Retinal pigment epithelial cell (primary cell): ENCODE measurements at regions not wholly inside any gene's neighbourhood (a gene's known extent, or its start where the extent isn't known, plus 50 kb on each side); places are given as distances from the start of the nearest gene placed in this dataset.
"Not testable (repeated sequence)": the region's sequence is repeated elsewhere in the genome, so short reads cannot be mapped to it uniquely, and the experiment has no call there.

Source experiments
- DNase-seq: peaks from one replicate; pipeline ENCODE4 v3.0.0-alpha.2; 2010; ENCODE audit warnings: low read depth
- H3K4me3 ChIP-seq: 2 replicates; pipeline ENCODE4 v1.5.1; 2011; ENCODE audit warnings: mild to moderate bottlenecking, low read length, control low read depth, moderate library complexity
- CTCF ChIP-seq: conservative IDR thresholded peaks from 2 replicates; pipeline ENCODE4 v1.5.1; 2011; ENCODE audit warnings: low read depth, low read length, control low read depth, inconsistent platforms

- no peak for TF ChIP-seq CTCF
- no peak for DNase-seq
- no peak overlapping the region for H3K4me3 ChIP-seq
Measured at GRCh38 chr19:28301463-28301862, 911.5 kb downstream of the UQCRFS1 start.

DNA sequence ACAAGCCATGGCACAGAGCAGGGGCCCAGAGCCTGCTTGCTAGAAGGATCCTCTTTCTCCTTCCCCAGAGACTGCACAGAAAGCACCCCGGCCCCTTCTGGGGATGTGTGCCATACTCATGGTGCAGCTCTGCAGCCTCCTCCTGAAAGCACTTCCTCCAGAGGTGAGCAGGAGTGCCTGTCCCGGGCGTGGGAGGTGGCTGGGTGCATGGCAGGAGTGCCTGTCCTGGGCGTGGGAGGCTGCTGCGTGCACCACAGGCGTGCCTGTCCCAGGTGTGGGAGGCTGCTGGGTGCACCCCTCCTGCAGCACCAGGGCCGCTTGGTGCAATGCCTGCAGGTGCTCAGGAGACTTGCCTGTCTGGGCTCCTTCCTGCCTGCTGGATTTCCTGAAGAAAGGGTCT, 913.3 kb downstream of the UQCRFS1 start:
- DNase-seq = no peak
- TF ChIP-seq CTCF = no peak
- no peak overlapping the region for H3K4me3 ChIP-seq

DNA sequence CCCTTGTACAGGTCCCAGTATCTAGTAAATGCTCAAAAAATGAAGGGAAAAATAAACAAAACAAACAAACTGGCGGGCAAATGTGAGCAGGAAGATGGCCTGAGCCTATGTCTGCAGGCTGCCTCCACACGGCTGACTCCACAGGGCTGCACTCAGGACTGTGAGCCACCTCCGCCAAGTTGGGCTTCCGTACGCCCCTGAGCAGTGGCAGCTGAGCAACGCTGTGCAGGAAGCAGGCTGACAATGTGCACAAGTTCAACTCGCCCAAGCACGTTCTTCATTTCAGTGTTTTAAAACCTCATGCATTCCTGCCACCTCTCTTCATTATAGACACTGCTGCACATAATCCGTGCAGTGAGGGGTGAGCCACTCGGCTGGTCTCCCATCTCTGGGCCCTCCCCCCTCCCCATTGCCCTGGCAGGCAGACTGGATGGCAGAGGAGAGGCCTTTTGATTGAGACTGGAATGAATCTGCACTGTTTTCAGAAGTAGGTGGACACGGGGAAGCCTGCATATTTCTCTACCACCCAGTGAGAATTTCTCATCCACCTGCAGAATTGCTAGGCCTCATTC, 915.3 kb downstream of the UQCRFS1 start:
- DNase-seq = no peak
- no peak for TF ChIP-seq CTCF
- no peak overlapping the region for H3K4me3 ChIP-seq

DNA sequence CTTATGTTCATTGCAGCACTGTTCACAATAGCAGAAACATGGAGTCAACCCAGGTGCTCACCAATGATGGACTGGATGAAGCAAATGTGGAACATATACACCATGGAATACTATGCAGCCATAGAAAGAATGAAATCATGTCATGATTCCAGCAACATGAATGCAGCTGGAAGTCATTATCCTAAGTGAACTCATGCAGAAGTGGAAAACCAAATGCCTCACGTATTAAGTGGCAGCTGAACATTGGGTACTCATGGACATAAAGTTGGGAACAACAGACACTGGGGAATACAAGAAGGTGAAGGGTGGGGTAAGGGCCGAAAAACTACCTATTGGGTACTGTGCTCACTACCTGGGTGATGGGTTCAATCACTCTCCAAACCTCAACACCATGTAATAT, 915.9 kb downstream of the UQCRFS1 start:
- no peak for TF ChIP-seq CTCF
- H3K4me3 ChIP-seq = no peak overlapping the region
- DNase-seq = no peak

- no peak for TF ChIP-seq CTCF
- DNase-seq = no peak
- H3K4me3 ChIP-seq = no peak overlapping the region
Measured at GRCh38 chr19:28296506-28296905, 916.4 kb downstream of the UQCRFS1 start.

DNA sequence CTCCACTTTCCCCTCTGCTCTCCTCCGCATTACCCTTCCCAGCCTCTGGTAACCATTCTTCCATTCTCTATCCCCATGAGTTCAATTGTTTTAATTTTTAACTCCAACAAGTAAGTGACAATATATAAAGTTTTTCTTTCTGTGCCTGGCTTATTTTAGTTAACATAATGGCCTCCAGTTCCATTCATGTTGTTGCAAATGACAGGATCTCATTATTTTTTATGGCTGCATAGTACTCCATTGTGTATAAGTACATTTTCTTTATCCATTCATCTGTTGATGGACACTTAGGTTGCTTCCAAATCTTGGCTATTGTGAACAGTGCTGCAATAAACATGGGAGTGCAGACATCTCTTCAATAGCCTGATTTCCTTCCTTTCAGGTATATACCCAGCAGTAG, 918.0 kb downstream of the UQCRFS1 start:
- not testable (repeated sequence) for DNase-seq, H3K4me3 ChIP-seq

DNA sequence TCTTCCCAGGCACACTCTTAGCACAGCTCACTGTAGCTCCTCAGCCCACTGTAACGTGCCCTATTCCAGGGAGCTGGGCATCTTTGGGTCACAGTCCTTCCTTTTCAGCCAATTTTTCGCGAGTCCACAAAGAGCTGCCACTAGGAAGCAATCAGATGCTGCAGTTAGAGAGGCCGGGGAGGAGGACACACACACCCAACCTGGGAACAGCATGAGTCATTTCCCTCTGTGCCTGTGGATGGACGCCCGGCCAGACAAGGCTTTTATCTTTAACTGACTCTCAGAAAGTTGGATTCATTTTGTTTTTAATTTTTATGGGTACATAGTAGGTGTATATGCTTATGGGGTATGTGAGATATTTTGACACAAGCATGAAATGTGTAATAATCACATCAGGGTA, 918.6 kb downstream of the UQCRFS1 start:
- no peak for DNase-seq
- no peak for TF ChIP-seq CTCF
- no peak overlapping the region for H3K4me3 ChIP-seq

- no peak for DNase-seq
Measured at GRCh38 chr19:28293685-28294084, 919.3 kb downstream of the UQCRFS1 start.

More at GRCh38 chr19:28293685-28294084, 919.3 kb downstream of the UQCRFS1 start:
- H3K4me3 ChIP-seq = no peak overlapping the region
- no peak for TF ChIP-seq CTCF
